GM19467 (cell line): ENCODE measurements at regions not wholly inside any gene's neighbourhood (a gene's known extent, or its start where the extent isn't known, plus 50 kb on each side); places are given as distances from the start of the nearest gene placed in this dataset.

Experiments used
- ATAC-seq: cut with Tn5 transposase; IDR thresholded peaks from one replicate; pipeline ENCODE4 v1.9.1; 2021; ENCODE audit warnings: mild to moderate bottlenecking, moderate library complexity; ENCODE audit not compliant: unreplicated experiment

- ATAC-seq: no peak
Observed at GRCh38 chr3:176469694-176470205, 727.5 kb downstream of the TBL1XR1 start.

GRCh38 chr3:176463610-176464009 lies 733.7 kb downstream of the TBL1XR1 start:
- ATAC-seq: no peak

GRCh38 chr3:176447369-176447768 lies 749.9 kb downstream of the TBL1XR1 start:
- no peak for ATAC-seq

GRCh38 chr3:176442326-176442725 lies 755.0 kb downstream of the TBL1XR1 start:
- ATAC-seq: no peak

GRCh38 chr3:176439729-176440128 lies 757.6 kb downstream of the TBL1XR1 start:
- no peak for ATAC-seq

- ATAC-seq: no peak
Observed at GRCh38 chr3:176431991-176432390, 765.3 kb downstream of the TBL1XR1 start.

DNA sequence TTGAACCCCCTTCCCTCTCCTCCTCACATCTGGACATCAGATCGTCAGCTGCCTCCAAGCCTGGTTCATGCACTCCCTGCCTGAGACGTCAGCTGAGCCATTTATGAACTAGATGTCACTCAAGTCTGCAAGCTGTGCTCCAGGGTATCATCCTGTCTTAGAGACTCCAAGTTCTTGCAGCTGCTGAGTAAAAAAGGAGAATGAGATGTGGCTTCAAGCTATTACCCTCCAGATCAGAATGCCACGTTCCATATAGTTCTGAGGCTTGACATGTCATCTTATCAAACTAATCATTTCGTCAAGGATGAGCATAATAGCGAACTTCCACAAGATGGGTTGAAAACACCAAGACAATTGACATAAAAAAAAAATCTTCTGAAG lies 766.3 kb downstream of the TBL1XR1 start:
- ATAC-seq: no peak

DNA sequence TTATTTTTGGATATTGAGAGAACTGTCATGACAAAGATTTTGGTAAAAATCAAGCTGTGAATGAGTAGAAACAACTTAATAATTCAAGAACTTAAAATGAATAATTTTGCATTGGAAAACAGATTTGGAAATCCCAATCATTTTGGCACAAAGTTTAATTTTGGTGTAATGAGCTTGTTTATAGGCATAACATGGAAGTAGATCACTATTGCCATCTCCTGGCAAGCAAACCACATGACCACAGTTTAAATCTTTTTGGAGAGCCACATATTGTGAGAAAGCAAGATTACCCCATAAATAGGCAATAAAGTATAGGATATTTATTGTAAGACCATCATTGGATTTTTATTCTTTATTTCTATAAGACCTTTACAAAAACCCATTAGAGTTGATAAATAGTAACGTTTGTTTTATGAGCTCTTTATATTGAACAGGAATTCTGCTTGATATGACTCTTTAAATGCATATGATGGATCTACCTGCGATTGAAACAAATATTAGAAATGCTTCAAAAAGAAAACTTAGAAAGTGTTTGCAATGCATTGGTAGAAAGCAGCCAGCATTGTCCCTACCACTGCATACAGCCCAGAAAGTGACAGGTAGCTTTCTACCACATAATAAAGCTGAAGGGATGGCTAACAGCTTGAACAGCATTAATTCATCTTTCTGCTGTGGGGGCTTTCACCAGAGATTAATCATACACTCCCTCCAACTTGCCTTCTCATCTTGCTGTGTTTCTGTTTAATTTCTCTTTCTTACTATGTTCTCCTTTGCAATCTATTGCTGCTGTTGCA lies 766.8 kb downstream of the TBL1XR1 start:
- no peak for ATAC-seq

DNA sequence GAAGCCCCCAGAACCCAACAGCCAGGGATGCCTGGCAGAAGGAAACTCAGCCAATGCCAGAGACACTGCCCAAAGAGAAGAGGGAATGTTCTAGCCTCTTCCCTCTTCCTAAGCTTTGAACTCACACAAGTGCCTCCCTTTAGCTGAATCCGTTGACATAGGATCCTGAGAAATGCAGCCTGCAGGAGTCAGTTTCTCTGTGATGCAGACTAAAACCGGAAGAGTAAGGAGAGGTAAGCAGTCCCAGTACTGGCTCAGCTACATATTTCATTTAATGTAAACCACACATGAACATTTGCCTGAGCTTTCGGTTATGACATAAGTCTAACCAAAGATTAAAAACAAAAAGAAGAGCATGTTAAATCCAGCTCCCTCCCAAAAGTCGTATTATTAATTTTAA lies 768.7 kb downstream of the TBL1XR1 start:
- no peak for ATAC-seq

DNA sequence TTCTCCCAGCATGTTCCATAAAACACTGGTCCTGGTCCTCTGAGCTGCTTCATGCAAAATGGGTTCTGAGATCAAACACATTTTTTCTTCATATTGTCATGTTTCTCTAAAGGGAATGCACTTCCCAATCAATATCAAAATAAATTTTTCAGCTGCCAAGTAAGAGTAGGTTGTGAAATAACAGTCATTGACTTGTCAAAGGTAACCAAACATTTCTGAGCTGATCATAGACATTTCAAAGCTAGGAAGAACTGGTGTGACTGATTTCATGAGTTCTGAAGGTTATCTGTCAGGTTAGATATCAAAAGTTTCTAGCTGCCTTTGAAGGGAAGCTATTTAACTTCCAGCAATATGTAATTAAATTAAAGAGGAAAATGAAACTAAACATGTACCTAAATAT lies 770.9 kb downstream of the TBL1XR1 start:
- no peak for ATAC-seq

- ATAC-seq: no peak
Observed at GRCh38 chr3:176416870-176417269, 780.4 kb downstream of the TBL1XR1 start.

- ATAC-seq: no peak
Observed at GRCh38 chr3:176415661-176416295, 781.5 kb downstream of the TBL1XR1 start.

GRCh38 chr3:176412771-176413170 lies 784.5 kb downstream of the TBL1XR1 start:
- no peak for ATAC-seq

DNA sequence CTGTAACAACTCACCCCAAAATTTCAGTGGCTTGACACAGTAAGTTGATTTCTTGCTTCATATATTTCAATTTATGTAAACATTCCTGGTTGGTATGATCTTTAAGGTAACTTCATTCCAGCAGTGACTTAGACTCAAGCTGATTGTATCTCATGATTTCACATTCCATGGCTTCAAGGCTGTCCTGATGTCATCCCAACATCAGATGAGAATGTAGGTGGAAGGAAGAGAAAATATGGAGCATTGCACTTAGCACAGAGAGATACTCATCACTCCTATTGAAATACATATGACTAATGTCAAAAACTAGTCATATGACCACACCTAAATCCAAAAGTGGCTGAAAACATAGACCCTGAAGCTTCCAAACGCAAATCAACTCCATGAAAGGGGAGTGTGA lies 793.8 kb downstream of the TBL1XR1 start:
- no peak for ATAC-seq

DNA sequence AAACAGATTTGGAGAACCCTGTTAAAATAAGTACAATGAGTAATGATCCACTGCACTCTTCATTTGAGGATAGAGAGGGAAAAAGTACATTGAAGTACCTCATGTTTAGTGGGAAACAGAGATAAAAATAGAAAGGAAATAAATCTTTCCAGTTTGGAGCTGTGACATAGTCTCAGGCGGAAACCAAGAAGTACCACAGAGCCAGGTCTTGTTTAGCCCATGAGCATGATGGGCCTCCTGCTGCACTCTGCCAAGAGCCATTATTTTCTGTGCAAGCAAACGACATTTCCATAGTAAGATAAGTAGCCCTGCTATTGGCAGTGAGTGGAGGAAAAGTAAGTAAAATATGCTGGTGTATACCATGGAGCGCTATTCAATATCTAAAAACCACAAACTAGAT lies 796.1 kb downstream of the TBL1XR1 start:
- no peak for ATAC-seq

GRCh38 chr3:176399193-176399592 lies 798.1 kb downstream of the TBL1XR1 start:
- no peak for ATAC-seq

GRCh38 chr3:176395240-176395639 lies 802.0 kb downstream of the TBL1XR1 start:
- no peak for ATAC-seq

GRCh38 chr3:176378789-176379188 lies 818.5 kb downstream of the TBL1XR1 start:
- ATAC-seq: no peak

GRCh38 chr3:176376531-176376930 lies 820.8 kb downstream of the TBL1XR1 start:
- ATAC-seq: no peak

DNA sequence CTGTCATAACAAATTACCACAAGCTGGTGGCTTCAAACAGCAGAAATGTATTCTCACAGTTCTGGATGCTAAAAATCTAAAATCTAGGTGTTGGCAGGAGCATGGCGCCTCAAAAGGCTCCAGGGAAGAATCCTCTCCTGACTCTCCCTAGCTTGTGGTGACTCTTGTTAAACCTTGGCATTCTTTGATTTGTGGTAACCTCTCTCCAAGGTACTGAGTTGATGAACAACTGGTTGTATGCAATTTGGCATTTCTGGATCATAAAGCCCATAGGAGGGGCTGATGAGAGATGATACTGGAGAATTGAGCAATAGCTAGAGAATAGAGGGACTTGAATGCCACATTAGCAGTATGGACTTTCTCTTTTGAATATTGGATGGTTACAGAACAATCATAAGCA lies 821.8 kb downstream of the TBL1XR1 start:
- ATAC-seq: no peak

DNA sequence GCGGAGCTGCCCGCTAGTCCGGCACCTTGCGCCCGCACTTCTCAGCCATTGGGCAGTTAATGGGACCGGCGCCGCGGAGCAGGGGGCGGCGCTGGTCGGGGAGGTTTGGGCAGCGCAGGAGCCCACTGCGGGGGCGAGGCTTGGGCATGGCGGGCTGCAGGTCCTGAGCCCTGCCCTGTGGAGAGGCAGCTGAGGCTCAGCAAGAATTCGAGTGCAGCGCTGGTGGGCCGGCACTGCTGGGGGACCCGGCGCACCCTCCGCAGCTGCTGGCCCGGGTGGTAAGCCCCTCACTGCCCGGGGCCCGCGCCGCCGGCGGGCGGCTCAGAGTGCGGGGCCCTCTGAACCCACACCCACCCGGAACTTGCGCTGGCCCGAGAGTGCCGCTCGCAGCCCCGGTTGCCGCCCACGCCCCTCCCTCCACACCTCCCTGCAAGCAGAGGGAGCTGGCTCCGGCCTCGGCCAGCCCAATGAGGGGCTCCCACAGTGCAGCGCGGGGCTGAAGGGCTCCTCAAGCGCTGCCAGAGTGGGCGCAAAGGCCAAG lies 835.0 kb downstream of the TBL1XR1 start:
- no peak for ATAC-seq

- no peak for ATAC-seq
Observed at GRCh38 chr3:176359211-176359610, 838.1 kb downstream of the TBL1XR1 start.
